H9 (cell line): ENCODE measurements at regions not wholly inside any gene's neighbourhood (a gene's known extent, or its start where the extent isn't known, plus 50 kb on each side); places are given as distances from the start of the nearest gene placed in this dataset.

Experiments used
- DNase-seq: peaks from one replicate; pipeline ENCODE4 v3.0.0-alpha.2; 2017
- H2AFZ ChIP-seq: one replicate; pipeline ENCODE4 v1.6.1; 2013; ENCODE audit warnings: mild to moderate bottlenecking, low read length, control low read depth, moderate library complexity
- H2AK5ac ChIP-seq: 2 replicates; pipeline ENCODE4 v1.6.1; 2013; ENCODE audit warnings: low read length, control low read depth, mixed read lengths; ENCODE audit not compliant: insufficient read length
- H2BK120ac ChIP-seq: one replicate; pipeline ENCODE4 v1.6.1; 2013; ENCODE audit warnings: low read depth, mild to moderate bottlenecking, low read length, control low read depth, inconsistent platforms; ENCODE audit not compliant: poor library complexity, severe bottlenecking
- H2BK12ac ChIP-seq: 2 replicates; pipeline ENCODE4 v1.6.1; 2013; ENCODE audit warnings: low read length, control low read depth, mixed read lengths, low read depth; ENCODE audit not compliant: insufficient read length
- H2BK15ac ChIP-seq: 2 replicates; pipeline ENCODE4 v1.6.1; 2013; ENCODE audit warnings: low read depth, low read length, control low read depth
- H2BK20ac ChIP-seq: one replicate; pipeline ENCODE4 v1.6.1; 2013; ENCODE audit warnings: low read depth, mild to moderate bottlenecking, low read length, control low read depth, inconsistent platforms; ENCODE audit not compliant: poor library complexity, severe bottlenecking
- H2BK5ac ChIP-seq: 2 replicates; pipeline ENCODE4 v1.6.1; 2013; ENCODE audit warnings: low read length, control low read depth, mixed read lengths; ENCODE audit not compliant: insufficient read length
- H3K14ac ChIP-seq: 2 replicates; pipeline ENCODE4 v1.6.1; 2013; ENCODE audit warnings: low read length, control low read depth; ENCODE audit not compliant: insufficient read depth
- H3K18ac ChIP-seq: 2 replicates; pipeline ENCODE4 v1.6.1; 2013; ENCODE audit warnings: low read depth, mild to moderate bottlenecking, mixed read lengths, low read length, control low read depth; ENCODE audit not compliant: insufficient read length
- H3K23ac ChIP-seq: 2 replicates; pipeline ENCODE4 v1.6.1; 2013; ENCODE audit warnings: low read length, control low read depth, mixed read lengths, low read depth; ENCODE audit not compliant: insufficient read length
- H3K23me2 ChIP-seq: 2 replicates; pipeline ENCODE4 v1.6.1; 2013; ENCODE audit warnings: low read depth, mild to moderate bottlenecking, mixed read lengths, low read length, control low read depth; ENCODE audit not compliant: insufficient read length, poor library complexity, severe bottlenecking
- H3K27ac ChIP-seq: 2 replicates; pipeline ENCODE4 v1.5.1; 2013; ENCODE audit warnings: low read length, control low read depth, mixed read lengths, low read depth; ENCODE audit not compliant: insufficient read length
- H3K27me3 ChIP-seq: 2 replicates; pipeline ENCODE4 v1.6.1; 2013; ENCODE audit warnings: low read length, control low read depth, inconsistent platforms; ENCODE audit not compliant: insufficient read depth
- H3K4ac ChIP-seq: 2 replicates; pipeline ENCODE4 v1.6.1; 2013; ENCODE audit warnings: low read depth, mild to moderate bottlenecking, control low read depth, inconsistent platforms, low read length, moderate library complexity
- H3K4me1 ChIP-seq: 2 replicates; pipeline ENCODE4 v1.6.1; 2013; ENCODE audit warnings: low read length, control low read depth, inconsistent platforms; ENCODE audit not compliant: insufficient read depth
- H3K4me2 ChIP-seq: 2 replicates; pipeline ENCODE4 v1.6.1; 2013; ENCODE audit warnings: low read length, control low read depth, mixed read lengths; ENCODE audit not compliant: insufficient read length, insufficient read depth
- H3K56ac ChIP-seq: 2 replicates; pipeline ENCODE4 v1.6.1; 2013; ENCODE audit warnings: low read depth, mild to moderate bottlenecking, mixed read lengths, low read length, control low read depth; ENCODE audit not compliant: insufficient read length
- H3K79me1 ChIP-seq: 2 replicates; pipeline ENCODE4 v1.6.1; 2013; ENCODE audit warnings: low read depth, mild to moderate bottlenecking, moderate library complexity, low read length, control low read depth, inconsistent platforms; ENCODE audit not compliant: insufficient read depth, poor library complexity, severe bottlenecking
- H3K79me2 ChIP-seq: 2 replicates; pipeline ENCODE4 v1.6.1; 2013; ENCODE audit warnings: low read length, control low read depth, inconsistent platforms; ENCODE audit not compliant: insufficient read depth
- H3K9ac ChIP-seq: 2 replicates; pipeline ENCODE4 v1.6.1; 2013; ENCODE audit warnings: low read length, control low read depth, mixed read lengths; ENCODE audit not compliant: insufficient read length; ENCODE audit errors: extremely low read depth
- H3K9me3 ChIP-seq: one replicate; pipeline ENCODE4 v1.6.1; 2013; ENCODE audit warnings: low read depth, low read length, inconsistent platforms; ENCODE audit not compliant: control insufficient read depth
- H3T11ph ChIP-seq: one replicate; pipeline ENCODE4 v1.6.1; 2013; ENCODE audit warnings: mild to moderate bottlenecking, low read length, control low read depth, inconsistent platforms
- H4K20me1 ChIP-seq: one replicate; pipeline ENCODE4 v1.6.1; 2013; ENCODE audit not compliant: control insufficient read depth, insufficient read length, insufficient read depth
- H4K5ac ChIP-seq: 2 replicates; pipeline ENCODE4 v1.6.1; 2013; ENCODE audit warnings: low read depth, mild to moderate bottlenecking, mixed read lengths, low read length, control low read depth; ENCODE audit not compliant: insufficient read length
- H4K8ac ChIP-seq: replicated peaks from 2 replicates; pipeline ENCODE4 v1.6.1; 2013; ENCODE audit warnings: low read length, control low read depth, mixed read lengths, low read depth; ENCODE audit not compliant: insufficient read length
- H4K91ac ChIP-seq: 2 replicates; pipeline ENCODE4 v1.6.1; 2013; ENCODE audit warnings: low read depth, mild to moderate bottlenecking, moderate library complexity, mixed read lengths, low read length, control low read depth; ENCODE audit not compliant: insufficient read length
- H3K27ac Mint-ChIP-seq, 3 experiments: 2 replicates in 2 of 3; 3 replicates in 1 of 3; pipeline ENCODE4 v1.8.0; 2020 to 2021; ENCODE audit warnings: mixed read lengths in 3 of 3, mild to moderate bottlenecking in 1 of 3, moderate library complexity in 1 of 3
- H3K27me3 Mint-ChIP-seq: 2 replicates; pipeline ENCODE4 v1.8.0; 2021; ENCODE audit warnings: low read depth, mild to moderate bottlenecking, moderate library complexity, mixed read lengths
- H3K36me3 Mint-ChIP-seq, 3 experiments: 2 replicates in 2 of 3; 3 replicates in 1 of 3; pipeline ENCODE4 v1.8.0; 2020 to 2021; ENCODE audit warnings: low read depth in 3 of 3, mixed read lengths in 3 of 3; ENCODE audit not compliant: insufficient read depth in 1 of 3
- H3K4me1 Mint-ChIP-seq, 2 experiments: 2 replicates each; pipeline ENCODE4 v1.8.0; 2020; ENCODE audit warnings: mixed read lengths in 2 of 2
- H3K4me3 Mint-ChIP-seq, 2 experiments: 2 replicates in 1 of 2; 3 replicates in 1 of 2; pipeline ENCODE4 v1.8.0; 2020 to 2021; ENCODE audit warnings: mild to moderate bottlenecking in 2 of 2, mixed read lengths in 2 of 2, moderate library complexity in 1 of 2
- H3K9me3 Mint-ChIP-seq, 2 experiments: 2 replicates in 1 of 2; 3 replicates in 1 of 2; pipeline ENCODE4 v1.8.0; 2020; ENCODE audit warnings: mild to moderate bottlenecking in 2 of 2, mixed read lengths in 2 of 2, moderate library complexity in 1 of 2
- CTCF ChIP-seq: fragments of 200-600 bp; sonication (generic); conservative IDR thresholded peaks from 3 replicates; pipeline ENCODE4 v1.8.0; 2021; ENCODE audit warnings: antibody characterized with exemption, mild to moderate bottlenecking
- WGBS: extraction: QIAGEN DNeasy Blood & Tissue Kit; methylation state at CpG from one replicate; pipeline ENCODE4 v1.1.7; 2013; ENCODE audit warnings: missing lambda C conversion rate, low lambda C conversion rate, mixed read lengths; ENCODE audit not compliant: insufficient read length; ENCODE audit errors: extremely low coverage; 5-methylcytosine and 5-hydroxymethylcytosine counted together

GRCh38 chr14:101476258-101476915 lies 84.9 kb upstream of the DIO3 start:
- no peak overlapping the region for H3K27ac ChIP-seq
- Mint-ChIP-seq H3K36me3 (no peaks in the 10 kb centered on the region), H3K27me3 (peaks cover 5% of the 10 kb centered on the region), H3K4me3 (peak overlapping the region in 1 of 2 experiments; percentile 50; a peak in 2 of 5 replicates), H3K27ac (no peak overlapping the region; a peak in 3 of 7 replicates), H3K9me3 (no peaks in the 10 kb centered on the region; a peak in 1 of 5 replicates), H3K4me1 (peaks cover 15 to 23% of the 10 kb centered on the region in 2 experiments)
- H2AFZ ChIP-seq, result no peak overlapping the region
- no peak overlapping the region for H2BK5ac ChIP-seq
- H3K4me2 ChIP-seq, result no peak overlapping the region
- H3K23ac ChIP-seq, result no peak overlapping the region
- H3K23me2 ChIP-seq, result no peaks in the 10 kb centered on the region
- H2BK15ac ChIP-seq, result no peak overlapping the region
- H3T11ph ChIP-seq, result no peak overlapping the region
- no CpG with 5 or more reads among the region's 9 CpGs for WGBS
- H3K27me3 ChIP-seq, result no peaks in the 10 kb centered on the region
- H3K79me1 ChIP-seq, result no peaks in the 10 kb centered on the region
- no peaks in the 10 kb centered on the region for H3K9me3 ChIP-seq
- H4K91ac ChIP-seq, result no peak overlapping the region
- no peak overlapping the region for H4K8ac ChIP-seq
- no peak overlapping the region for H2BK20ac ChIP-seq
- no peak overlapping the region for H3K4ac ChIP-seq
- peak; percentile 24 for DNase-seq
- TF ChIP-seq CTCF, result no peak
- no peak overlapping the region for H2AK5ac ChIP-seq
- H3K14ac ChIP-seq, result no peak overlapping the region; the same call in 1 of the 2 replicates
- H3K18ac ChIP-seq, result no peak overlapping the region
- no peak overlapping the region for H2BK120ac ChIP-seq
- H4K5ac ChIP-seq, result no peak overlapping the region
- no peaks in the 10 kb centered on the region for H3K79me2 ChIP-seq
- H3K4me1 ChIP-seq, result no peaks in the 10 kb centered on the region; the same call in 1 of the 2 replicates
- no peak overlapping the region for H2BK12ac ChIP-seq
- no peak overlapping the region for H3K9ac ChIP-seq
- no peak overlapping the region for H3K56ac ChIP-seq
- H4K20me1 ChIP-seq, result no peaks in the 10 kb centered on the region
